T47D (cell line): ENCODE measurements at regions not wholly inside any gene's neighbourhood (a gene's known extent, or its start where the extent isn't known, plus 50 kb on each side); places are given as distances from the start of the nearest gene placed in this dataset.

ENCODE experiments used
- DNase-seq, 2 experiments: peaks; one replicate each; pipeline versions ENCODE4 v3.0.0 to v3.0.0-alpha.2; 2011 to 2012; ENCODE audit warnings: low read depth in 1 of 2, low spot score in 1 of 2
- JUND ChIP-seq: IDR thresholded peaks from 2 replicates; pipeline ENCODE4 v1.6.1; 2012; ENCODE audit warnings: low read depth
- in situ Hi-C: cut with HindIII; loops from 2 replicates; pipeline ENCODE4 v1.10.0; 2016; ENCODE audit warnings: low sequenced_read_pairs, low pct_unique_long_range_greater_than_20kb

GRCh38 chr9:28925157-28925556 is 1351.9 kb upstream of the C9orf72 start:
- TF ChIP-seq JUND = no peak
- no peak for DNase-seq
- in situ Hi-C loops = no loop called here

GRCh38 chr9:28926306-28926705 is 1353.0 kb upstream of the C9orf72 start:
- no peak for TF ChIP-seq JUND

GRCh38 chr9:28927691-28928090 is 1354.4 kb upstream of the C9orf72 start:
- DNase-seq = peak in 1 of 2 experiments; percentile 38
- TF ChIP-seq JUND = no peak
- in situ Hi-C loops = no loop called here

More at GRCh38 chr9:28926306-28926705, 1353.0 kb upstream of the C9orf72 start:
- in situ Hi-C loops = no loop called here
- DNase-seq = no peak

- no peak for DNase-seq
- in situ Hi-C loops = no loop called here
- TF ChIP-seq JUND = no peak
These were observed 1356.2 kb upstream of the C9orf72 start for GRCh38 chr9:28929433-28929832.

- in situ Hi-C loops = no loop called here
- TF ChIP-seq JUND = no peak
These were observed 1357.5 kb upstream of the C9orf72 start for GRCh38 chr9:28930766-28931165.

GRCh38 chr9:28934111-28934510 is 1360.8 kb upstream of the C9orf72 start:
- DNase-seq = no peak
- no peak for TF ChIP-seq JUND
- in situ Hi-C loops = no loop called here

More at GRCh38 chr9:28930766-28931165, 1357.5 kb upstream of the C9orf72 start:
- DNase-seq = no peak

- no peak for TF ChIP-seq JUND
- in situ Hi-C loops = no loop called here
- no peak for DNase-seq
These were observed 1365.7 kb upstream of the C9orf72 start for GRCh38 chr9:28938981-28939380.

GRCh38 chr9:28941856-28942255 is 1368.6 kb upstream of the C9orf72 start:
- DNase-seq = no peak
- in situ Hi-C loops = no loop called here
- no peak for TF ChIP-seq JUND

GRCh38 chr9:28942941-28943340 is 1369.7 kb upstream of the C9orf72 start:
- in situ Hi-C loops = no loop called here

GRCh38 chr9:28946648-28947047 is 1373.4 kb upstream of the C9orf72 start:
- no peak for TF ChIP-seq JUND
- in situ Hi-C loops = no loop called here
- no peak for DNase-seq

More at GRCh38 chr9:28942941-28943340, 1369.7 kb upstream of the C9orf72 start:
- DNase-seq = no peak
- TF ChIP-seq JUND = no peak

GRCh38 chr9:28951945-28952344 is 1378.7 kb upstream of the C9orf72 start:
- TF ChIP-seq JUND = no peak
- DNase-seq = no peak
- in situ Hi-C loops = no loop called here

GRCh38 chr9:28956116-28956880 is 1383.0 kb upstream of the C9orf72 start:
- TF ChIP-seq JUND = no peak
- in situ Hi-C loops = no loop called here
- DNase-seq = no peak

GRCh38 chr9:28960602-28961001 is 1387.3 kb upstream of the C9orf72 start:
- no peak for DNase-seq
- no peak for TF ChIP-seq JUND
- in situ Hi-C loops = no loop called here

GRCh38 chr9:28961623-28962022 is 1388.3 kb upstream of the C9orf72 start:
- TF ChIP-seq JUND = no peak
- in situ Hi-C loops = no loop called here
- no peak for DNase-seq
